ENCODE measurements at regions not wholly inside any gene's neighbourhood (a gene's known extent, or its start where the extent isn't known, plus 50 kb on each side); places are given as distances from the start of the nearest gene placed in this dataset.

DNA sequence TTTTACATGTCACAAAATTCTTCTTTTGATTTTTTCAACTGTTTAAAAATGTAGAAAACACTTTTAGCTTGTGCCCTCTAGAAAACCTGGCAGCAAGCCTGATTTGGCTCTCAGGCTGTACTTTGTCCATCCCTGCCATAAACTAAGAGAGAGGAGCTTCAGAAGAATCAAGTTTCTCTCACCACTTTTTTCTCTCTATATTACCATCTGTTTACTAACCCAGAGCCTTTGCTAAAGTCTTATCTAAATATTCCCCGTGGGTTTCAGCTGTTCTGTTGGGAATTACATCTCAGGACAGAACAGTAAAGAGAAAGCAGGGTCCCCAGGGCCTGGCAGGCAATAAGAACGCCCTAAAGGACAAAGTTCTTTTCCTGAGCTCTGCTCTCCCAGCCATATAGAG lies 409.1 kb upstream of the CRIM1 start:
- H3K27ac ChIP-seq (replicated peaks), result no peak overlapping the region
- no peak overlapping the region for H3K4me3 ChIP-seq (replicated peaks; ENCODE audit: insufficient read depth, low read length)
- no peak for DNase-seq (ENCODE audit: low read depth in 1 of 2, low spot score in 1 of 2)
- TF ChIP-seq, protein P1, sequence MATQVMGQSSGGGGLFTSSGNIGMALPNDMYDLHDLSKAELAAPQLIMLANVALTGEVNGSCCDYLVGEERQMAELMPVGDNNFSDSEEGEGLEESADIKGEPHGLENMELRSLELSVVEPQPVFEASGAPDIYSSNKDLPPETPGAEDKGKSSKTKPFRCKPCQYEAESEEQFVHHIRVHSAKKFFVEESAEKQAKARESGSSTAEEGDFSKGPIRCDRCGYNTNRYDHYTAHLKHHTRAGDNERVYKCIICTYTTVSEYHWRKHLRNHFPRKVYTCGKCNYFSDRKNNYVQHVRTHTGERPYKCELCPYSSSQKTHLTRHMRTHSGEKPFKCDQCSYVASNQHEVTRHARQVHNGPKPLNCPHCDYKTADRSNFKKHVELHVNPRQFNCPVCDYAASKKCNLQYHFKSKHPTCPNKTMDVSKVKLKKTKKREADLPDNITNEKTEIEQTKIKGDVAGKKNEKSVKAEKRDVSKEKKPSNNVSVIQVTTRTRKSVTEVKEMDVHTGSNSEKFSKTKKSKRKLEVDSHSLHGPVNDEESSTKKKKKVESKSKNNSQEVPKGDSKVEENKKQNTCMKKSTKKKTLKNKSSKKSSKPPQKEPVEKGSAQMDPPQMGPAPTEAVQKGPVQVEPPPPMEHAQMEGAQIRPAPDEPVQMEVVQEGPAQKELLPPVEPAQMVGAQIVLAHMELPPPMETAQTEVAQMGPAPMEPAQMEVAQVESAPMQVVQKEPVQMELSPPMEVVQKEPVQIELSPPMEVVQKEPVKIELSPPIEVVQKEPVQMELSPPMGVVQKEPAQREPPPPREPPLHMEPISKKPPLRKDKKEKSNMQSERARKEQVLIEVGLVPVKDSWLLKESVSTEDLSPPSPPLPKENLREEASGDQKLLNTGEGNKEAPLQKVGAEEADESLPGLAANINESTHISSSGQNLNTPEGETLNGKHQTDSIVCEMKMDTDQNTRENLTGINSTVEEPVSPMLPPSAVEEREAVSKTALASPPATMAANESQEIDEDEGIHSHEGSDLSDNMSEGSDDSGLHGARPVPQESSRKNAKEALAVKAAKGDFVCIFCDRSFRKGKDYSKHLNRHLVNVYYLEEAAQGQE (IDR thresholded peaks at IDR 0.05; ENCODE audit: insufficient replicate concordance, low read depth), result no peak
- TF ChIP-seq SPI1 (IDR thresholded peaks at IDR 0.05; ENCODE audit: borderline replicate concordance, low read depth) (no peak), POLR2AphosphoS5 (IDR thresholded peaks at IDR 0.05; ENCODE audit: low read depth) (no peak), GABPA (IDR thresholded peaks at IDR 0.05; ENCODE audit: low read depth) (no peak), CTCF (IDR thresholded peaks at IDR 0.05; ENCODE audit: insufficient read depth, low read length) (no peak)
- no peaks in the 10 kb centered on the region for H3K27me3 ChIP-seq (ENCODE audit: insufficient read depth, poor library complexity, severe bottlenecking)

DNA sequence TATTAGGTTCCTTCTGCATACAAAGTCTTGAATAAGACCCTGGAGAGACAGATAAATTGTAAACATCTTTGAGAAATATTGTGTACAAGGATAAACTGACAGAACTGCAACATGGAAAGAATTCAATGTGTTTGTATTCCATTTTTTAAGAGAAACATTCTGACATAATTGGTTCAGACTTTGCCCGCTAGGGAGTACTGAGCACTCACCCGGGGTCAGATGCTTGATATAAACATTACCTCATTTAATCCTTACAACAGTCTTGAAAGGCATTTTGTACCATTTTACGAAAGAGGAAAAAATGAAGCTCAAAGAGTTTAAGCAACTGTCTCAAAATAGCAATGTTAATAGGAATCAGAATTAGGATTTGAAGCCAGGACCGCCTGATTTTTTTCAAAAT lies 416.7 kb upstream of the CRIM1 start:
- no peak for DNase-seq (ENCODE audit: low read depth in 1 of 2, low spot score in 1 of 2)
- Histone ChIP-seq H3K27me3 (ENCODE audit: insufficient read depth, poor library complexity, severe bottlenecking) (peaks cover 5% of the 10 kb centered on the region), H3K4me3 (replicated peaks; ENCODE audit: insufficient read depth, low read length) (no peak overlapping the region), H3K27ac (replicated peaks) (no peak overlapping the region)
- TF ChIP-seq SPI1 (IDR thresholded peaks at IDR 0.05; ENCODE audit: borderline replicate concordance, low read depth) (no peak), CTCF (IDR thresholded peaks at IDR 0.05; ENCODE audit: insufficient read depth, low read length) (no peak), POLR2AphosphoS5 (IDR thresholded peaks at IDR 0.05; ENCODE audit: low read depth) (no peak), GABPA (IDR thresholded peaks at IDR 0.05; ENCODE audit: low read depth) (no peak)
- TF ChIP-seq, protein P1 (IDR thresholded peaks at IDR 0.05; ENCODE audit: insufficient replicate concordance, low read depth), result no peak

GRCh38 chr2:35933031-35933430 lies 422.5 kb upstream of the CRIM1 start:
- DNase-seq (ENCODE audit: low read depth in 1 of 2, low spot score in 1 of 2), result no peak
- H3K27me3 ChIP-seq (ENCODE audit: insufficient read depth, poor library complexity, severe bottlenecking), result no peaks in the 10 kb centered on the region
- no peak overlapping the region for H3K27ac ChIP-seq (replicated peaks)
- TF ChIP-seq CTCF (IDR thresholded peaks at IDR 0.05; ENCODE audit: insufficient read depth, low read length) (no peak), GABPA (IDR thresholded peaks at IDR 0.05; ENCODE audit: low read depth) (no peak), POLR2AphosphoS5 (IDR thresholded peaks at IDR 0.05; ENCODE audit: low read depth) (no peak), SPI1 (IDR thresholded peaks at IDR 0.05; ENCODE audit: borderline replicate concordance, low read depth) (no peak)
- TF ChIP-seq, protein P1 (IDR thresholded peaks at IDR 0.05; ENCODE audit: insufficient replicate concordance, low read depth), result no peak
- no peak overlapping the region for H3K4me3 ChIP-seq (replicated peaks; ENCODE audit: insufficient read depth, low read length)

Data from HL-60 (cell line).